ENCODE measurements at regions not wholly inside any gene's neighbourhood (a gene's known extent, or its start where the extent isn't known, plus 50 kb on each side); places are given as distances from the start of the nearest gene placed in this dataset.

DNA sequence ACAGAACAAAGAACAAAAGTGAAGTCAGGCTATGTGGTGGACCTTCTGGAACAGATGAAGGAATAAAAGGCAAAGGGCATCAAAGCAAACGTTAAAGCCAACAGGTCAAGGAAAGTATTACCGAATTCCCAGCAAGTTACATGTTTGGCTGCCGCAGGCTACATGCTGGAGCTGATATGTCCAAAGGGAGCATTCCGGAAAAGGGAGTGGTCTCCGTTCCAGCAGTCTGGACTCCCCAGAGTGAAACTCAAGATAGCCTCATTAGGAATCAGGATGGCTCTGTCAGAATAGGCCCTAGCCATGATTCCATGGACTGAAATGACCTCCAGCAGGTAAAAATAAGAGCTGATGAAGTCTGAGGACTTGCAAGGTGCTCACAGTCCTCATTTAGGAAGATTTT lies 379.8 kb upstream of the PRICKLE1 start:
- DNase-seq (ENCODE audit: low read depth, low spot score) = peak; percentile 81

DNA sequence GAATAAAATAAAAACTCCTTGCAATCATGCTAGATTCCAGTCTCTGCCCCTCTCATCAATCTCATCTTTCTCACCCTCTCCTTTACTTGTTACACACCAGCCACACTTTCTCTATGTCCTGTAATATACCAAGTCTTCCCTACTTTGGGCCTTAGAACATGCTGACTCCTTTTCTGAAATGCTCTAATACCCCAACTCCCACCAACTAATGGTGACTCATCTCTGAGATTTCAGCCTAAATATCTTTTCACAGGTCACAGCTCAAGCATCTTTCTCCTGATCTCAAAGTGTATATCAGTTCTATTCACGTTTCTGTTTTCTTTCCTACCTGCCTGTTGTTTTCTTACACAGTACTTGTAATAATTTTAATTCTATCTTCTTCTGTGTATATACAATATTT lies 378.9 kb upstream of the PRICKLE1 start:
- DNase-seq (ENCODE audit: low read depth, low spot score) = no peak

DNA sequence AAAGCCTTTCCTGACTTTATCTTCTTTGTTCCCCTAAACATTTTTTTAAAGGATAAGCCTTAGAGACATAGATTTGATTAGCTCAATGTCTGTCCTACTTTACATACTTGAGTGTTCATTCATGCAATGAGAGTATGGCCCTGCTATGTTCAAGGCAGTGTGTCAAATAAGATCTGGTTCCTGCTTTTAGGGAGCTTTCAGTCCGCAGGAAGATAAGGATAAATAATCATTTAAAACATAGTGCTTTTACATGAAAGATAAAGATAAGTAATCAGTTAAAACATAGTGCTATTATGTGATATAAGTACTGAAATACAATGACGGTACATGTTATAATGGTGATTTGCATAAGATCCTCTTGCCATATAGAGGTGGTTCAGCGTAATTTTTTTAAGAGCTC lies 378.3 kb upstream of the PRICKLE1 start:
- no peak for DNase-seq (ENCODE audit: low read depth, low spot score)

DNA sequence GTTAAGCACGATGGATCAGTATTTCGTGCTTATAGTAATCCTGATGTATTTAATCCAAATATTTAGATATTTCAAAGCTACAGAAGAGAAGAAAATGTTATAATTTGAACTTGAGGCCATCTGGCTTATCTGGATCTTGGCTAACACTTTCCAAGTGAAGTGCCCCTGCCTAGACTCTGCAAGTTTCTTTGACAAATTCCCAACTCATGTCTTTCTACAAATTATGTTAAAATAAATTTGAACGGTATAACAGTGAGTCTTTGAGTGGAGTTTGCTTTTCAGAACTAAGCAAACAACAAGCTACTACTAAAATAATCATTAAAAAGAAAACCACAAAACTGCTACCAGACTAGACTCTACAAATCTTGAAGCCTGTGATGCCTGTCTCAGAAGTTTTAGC lies 374.4 kb upstream of the PRICKLE1 start:
- DNase-seq (ENCODE audit: low read depth, low spot score) = no peak

DNA sequence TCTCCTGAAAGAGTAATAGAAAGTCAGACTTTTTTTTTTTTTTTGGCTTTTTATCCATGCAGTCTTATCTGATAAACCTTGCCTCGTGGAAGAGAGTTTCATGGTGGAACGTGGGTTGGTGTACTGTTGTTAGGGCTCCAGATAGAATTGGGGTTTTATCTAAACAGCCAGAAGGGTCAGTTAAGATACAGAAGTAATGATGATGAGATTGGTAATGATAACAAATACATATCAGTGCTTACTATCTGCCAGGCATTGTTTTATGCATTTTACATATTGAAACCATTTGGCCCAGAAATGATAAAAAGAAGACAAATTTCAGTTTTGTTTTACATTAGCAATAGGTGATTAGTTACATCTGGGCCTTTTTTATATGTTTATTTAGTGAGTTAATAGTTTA lies 372.8 kb upstream of the PRICKLE1 start:
- no peak for DNase-seq (ENCODE audit: low read depth, low spot score)

DNA sequence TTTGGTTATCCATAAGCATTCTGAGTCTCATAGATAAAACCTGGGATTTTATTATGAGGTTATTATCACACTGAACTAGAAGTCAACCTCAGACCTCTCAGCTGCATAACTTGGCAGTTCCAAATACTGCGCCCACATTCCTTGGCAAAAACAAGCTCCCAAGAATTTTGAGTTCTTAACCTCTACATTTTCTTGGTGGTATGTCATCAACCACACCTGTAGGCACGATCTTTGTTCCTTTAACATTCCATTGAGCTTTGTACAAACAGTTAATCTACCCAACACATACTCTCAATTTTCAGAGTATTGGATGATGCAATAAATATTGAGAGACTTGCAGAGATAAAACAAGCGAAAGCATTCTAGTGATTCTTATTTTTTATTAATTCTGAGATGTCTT lies 371.8 kb upstream of the PRICKLE1 start:
- DNase-seq (ENCODE audit: low read depth, low spot score) = peak; percentile 96

DNA sequence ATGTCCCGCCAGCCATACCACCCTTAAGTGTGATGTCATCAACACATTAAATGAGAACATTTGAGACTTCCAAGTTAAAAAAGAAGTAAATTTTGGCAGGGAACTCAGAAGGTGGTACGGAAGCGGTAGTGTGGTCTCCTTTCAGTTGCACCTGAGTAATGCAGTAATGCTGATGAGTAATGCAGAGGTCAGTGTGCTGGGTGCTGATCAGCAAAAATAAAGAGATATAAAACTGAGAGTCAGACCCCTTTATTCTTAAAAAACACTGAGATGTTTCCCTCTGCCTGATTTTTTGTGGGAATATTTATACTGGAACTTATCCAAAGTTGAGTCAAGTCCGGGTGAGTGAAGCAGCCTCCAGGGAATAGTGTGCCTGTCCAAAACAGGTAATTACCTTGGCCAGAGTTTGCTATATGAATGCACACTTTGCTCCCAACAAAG lies 370.6 kb upstream of the PRICKLE1 start:
- DNase-seq (ENCODE audit: low read depth, low spot score) = no peak

DNA sequence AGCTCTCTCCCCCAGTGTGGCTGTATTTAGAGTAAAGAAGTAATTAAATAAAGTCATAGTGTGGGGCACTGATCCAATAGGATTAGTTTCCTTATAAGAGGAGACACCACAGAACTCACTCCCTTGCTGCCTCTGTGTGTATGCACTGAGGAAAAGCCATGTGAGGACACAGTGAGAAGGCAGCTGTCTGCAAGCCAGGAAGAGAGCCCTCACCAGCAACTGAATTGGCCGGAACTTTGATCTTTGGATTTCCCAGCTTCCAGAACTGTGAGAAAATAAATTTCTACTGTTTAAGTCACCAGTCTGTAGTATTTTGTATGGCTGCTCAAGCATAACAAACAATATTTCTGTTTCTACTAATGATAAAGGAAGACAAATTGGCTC lies 368.7 kb upstream of the PRICKLE1 start:
- no peak for DNase-seq (ENCODE audit: low read depth, low spot score)

DNA sequence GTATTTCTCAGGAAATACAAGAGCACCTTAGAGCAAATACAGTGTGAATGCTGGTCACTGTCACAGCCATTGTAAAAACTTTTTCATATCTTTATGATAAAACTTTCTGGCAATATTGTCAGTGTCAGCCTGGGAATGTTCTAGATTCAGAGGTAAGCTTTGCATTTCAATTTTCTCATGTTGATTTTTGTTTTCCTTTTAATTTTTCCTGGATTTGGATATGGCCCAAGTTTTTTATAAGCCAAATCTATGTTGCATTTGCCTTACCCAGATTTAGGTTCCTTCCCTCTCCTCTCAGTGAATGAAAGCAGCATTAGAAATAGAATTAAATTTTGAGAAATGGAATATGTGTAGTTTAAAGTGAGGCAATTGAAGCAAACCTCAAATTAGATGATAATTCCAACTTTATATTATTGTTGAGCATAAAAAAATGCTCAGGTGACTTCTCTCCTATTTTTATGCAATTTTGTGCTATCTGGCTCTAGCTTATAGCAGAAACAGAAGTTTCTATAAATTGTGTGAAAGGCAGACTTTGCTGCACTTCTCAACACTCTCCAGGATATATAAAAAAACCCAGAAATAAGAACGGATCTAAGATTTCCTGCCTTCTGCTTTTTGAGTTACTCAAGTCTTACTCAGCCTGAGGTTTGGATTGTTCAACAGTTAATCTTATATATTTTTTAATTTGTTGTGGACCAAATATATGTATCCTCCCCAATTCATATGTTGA lies 368.2 kb upstream of the PRICKLE1 start:
- DNase-seq (ENCODE audit: low read depth, low spot score) = no peak

DNA sequence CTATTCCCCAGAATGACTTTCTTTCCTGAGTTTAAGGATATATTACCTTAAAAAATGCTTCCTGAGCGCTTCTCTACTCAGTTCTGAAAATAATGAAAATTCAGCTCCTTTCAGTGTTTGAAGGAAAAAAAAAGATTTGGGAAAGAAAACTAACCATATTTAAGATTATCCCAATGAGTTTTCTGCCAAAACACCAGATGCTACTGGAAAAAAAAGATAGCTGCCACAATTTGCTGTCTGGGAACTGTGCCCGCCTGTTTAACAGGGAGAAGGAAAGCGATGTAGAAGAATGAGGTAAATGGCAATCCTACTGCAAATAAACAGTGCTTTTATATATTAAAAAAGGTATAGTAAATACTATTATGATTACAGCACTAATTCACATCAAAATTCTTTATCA lies 367.6 kb upstream of the PRICKLE1 start:
- DNase-seq (ENCODE audit: low read depth, low spot score) = no peak

DNA sequence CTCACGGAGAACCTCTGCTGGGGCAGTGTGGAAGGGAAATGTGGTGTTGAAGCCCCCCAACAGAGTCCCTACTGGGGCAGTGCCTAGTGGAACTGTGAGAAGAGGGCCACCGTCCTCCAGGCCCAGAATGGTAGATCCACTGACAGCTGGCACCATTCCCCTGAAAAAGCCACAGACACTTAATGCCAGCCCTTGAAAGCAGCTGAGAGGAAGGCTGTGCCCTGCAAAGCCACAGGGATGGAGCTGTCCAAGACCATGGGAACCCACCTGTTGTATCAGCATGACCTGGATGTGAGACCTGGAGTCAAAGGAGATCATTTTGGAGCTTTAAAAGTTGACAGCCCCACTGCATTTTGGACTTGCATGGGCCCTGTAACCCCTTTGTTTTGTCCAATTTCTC lies 363.5 kb upstream of the PRICKLE1 start:
- no peak for DNase-seq (ENCODE audit: low read depth, low spot score)

DNA sequence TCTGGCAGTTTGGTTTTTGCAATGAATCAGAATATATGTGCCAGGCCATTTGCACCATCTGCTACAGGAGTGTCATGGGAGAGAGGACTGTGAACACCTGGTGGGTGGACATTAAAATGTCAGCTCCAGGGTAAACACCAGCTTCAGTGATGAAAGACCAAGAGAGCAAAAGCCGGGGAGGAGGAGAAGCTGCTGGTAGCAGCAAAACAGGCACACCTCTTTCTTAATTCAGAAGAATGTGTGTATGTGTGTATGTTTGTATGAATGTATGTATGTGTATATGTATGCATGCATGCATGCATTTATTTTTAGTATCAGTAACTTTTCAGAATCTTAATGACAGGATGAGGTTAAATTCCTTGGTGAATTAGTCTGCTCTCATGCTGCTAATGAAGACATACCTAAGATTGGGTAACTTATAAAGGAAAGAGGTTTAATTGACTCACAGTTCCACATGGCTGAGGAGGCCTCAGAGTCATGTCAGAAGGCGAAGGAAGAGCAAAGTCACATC lies 357.4 kb upstream of the PRICKLE1 start:
- DNase-seq (ENCODE audit: low read depth, low spot score) = no peak

DNA sequence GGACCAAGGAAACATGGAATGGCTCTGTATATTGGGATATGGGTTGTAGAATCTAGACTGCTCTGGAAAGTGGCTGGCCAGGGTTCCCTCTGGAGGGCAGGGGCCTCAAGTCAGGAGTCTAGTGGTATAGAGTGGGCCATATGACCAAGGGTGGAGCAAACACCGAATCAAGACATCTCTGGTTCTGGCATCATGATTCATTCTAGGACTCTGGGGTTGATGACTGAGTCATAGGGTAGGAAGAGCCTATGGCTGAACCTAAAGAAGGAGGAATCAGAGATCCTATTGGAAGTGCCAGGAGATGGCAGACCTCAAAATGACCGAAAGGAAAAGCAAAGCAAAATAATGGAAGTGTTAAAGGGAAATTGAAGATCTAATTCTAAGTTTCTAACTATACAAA lies 356.4 kb upstream of the PRICKLE1 start:
- DNase-seq (ENCODE audit: low read depth, low spot score) = no peak

DNA sequence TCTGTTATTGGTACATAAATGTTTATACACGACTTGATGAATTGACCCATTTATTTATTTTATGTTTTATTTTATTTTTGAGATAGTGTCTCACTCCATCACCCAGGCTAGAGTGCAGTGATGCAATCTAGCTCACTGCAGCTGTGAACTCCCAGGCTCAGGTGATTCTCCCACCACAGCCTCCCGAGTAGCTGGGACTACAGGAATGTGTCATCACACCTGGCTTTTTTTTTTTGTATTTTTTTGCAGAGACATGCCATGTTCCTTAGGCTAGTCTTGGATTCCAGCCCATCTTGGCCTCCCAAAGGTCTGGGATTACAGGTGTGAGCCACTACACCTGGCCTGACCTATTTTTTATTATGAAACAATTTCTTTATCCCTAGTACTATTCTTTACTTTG lies 355.0 kb upstream of the PRICKLE1 start:
- no peak for DNase-seq (ENCODE audit: low read depth, low spot score)

DNA sequence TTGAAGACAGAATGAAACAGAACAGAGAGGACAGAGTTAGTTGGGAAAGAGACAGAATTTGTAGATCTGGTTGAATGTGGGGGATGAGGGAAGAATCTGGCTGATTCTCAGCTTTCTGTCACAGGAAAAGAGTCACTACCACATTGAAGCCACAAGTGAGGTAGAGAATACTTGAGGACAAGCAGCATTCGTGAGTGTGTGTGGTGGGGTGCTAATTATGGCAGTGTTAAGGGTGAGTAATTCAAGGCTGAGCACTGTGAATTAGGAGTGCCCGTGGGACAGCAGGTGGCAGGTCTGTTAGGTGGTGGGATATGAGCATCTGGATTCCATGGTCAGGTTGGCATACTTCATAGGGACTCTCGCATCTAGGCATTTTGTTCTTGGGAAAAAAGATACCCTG lies 347.4 kb upstream of the PRICKLE1 start:
- DNase-seq (ENCODE audit: low read depth, low spot score) = no peak

DNA sequence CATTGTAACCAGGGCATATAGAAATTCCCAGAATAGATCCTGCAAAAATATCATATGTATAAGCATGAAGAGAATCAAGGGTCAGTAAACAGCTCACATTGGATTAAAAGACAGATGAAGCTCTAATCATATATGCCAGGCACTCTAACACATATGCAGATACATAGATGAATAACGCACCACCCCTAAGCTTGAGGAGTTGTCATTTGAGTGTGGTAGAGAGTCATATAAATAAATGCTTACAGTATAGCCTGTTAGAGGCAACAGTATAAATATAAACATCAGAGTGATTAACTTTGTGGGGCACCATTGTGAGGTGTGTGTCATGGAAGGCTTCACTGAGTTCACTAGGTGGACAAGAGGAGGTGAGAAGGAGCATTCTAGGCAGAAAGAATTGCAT lies 346.7 kb upstream of the PRICKLE1 start:
- DNase-seq (ENCODE audit: low read depth, low spot score) = no peak

DNA sequence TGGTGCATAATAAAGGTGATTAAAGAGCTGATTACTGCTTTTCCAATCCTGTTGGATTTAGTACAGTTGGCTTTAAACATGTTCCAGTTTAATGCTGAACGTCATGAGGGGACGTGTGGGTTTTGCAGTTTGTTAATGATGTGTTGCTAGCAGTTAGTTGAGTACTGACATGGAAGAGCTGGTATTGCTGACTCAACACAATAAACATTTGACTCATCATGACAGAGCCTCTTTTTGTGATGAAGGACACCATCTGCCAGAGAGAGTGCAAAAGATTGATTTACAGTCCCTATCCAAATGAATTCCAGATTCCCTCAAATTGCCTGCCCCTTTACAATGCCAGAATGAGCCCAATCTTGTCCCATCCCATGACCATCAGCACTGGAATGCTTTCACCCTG lies 346.2 kb upstream of the PRICKLE1 start:
- DNase-seq (ENCODE audit: low read depth, low spot score) = no peak

DNA sequence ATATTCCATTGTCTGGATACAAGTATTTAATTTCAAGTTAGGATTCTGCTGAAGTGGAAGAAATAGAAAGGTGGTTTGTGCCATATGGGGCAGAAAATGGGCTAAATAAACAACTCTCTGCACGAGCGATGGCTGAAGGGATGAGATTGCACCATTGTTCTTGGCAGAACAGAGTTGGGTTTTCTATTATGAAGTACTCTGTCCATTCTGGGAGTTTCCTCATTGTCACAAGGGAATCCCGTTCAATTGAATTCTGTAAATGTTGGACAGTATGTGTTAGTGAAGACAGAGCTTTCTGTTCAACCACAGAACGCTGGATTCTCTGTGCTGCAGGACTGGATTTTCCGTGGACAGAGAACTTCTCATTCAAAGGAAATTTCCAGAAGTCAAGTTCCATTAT lies 345.5 kb upstream of the PRICKLE1 start:
- no peak for DNase-seq (ENCODE audit: low read depth, low spot score)

DNA sequence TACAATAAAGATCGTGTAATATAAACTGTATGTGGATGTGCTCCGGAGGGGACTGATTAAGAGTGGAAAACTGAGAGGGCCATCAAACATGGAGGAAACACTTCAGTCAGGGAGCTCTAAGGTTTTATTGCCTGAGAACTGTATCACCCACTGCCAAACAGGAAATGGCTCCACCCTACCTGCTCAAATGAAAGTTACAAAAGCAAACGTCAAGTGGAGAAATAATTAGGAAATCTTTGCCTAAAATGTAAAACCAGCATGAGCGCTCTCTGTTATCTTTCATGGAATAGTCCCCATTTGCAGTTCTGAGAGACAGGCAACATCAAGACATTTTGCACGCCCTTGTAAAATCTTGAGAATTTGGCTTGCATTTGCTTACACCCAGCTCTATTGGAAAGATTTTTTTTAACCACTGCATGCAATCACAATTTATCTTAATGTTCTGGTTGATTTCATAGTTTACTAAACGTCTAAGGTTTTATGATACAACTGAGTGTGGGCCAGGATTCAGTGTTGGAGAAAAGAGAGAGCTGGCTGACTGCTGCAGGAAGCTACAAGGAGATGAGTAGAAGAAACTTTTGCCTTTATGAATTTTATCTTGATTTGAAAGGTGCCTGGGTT lies 344.0 kb upstream of the PRICKLE1 start:
- DNase-seq (ENCODE audit: low read depth, low spot score) = no peak

DNA sequence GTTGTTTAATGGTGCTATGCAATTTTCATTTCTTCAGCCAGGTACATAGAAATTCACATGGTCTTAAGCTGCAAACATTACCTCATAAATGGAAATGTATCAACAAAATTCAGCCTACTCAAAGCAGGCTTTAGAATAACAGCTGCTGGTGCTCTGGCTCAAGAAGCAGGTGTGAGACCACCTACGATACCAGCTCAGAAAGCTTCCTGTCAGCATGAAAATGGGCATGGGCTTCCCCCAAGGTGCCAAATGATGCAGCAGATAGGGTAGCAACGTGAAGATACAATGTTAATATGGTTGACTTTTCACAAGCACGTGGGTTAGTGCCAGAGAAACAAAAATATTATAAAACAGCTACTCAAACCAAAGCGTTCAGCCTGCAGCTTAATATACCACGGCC lies 343.4 kb upstream of the PRICKLE1 start:
- no peak for DNase-seq (ENCODE audit: low read depth, low spot score)

DNA sequence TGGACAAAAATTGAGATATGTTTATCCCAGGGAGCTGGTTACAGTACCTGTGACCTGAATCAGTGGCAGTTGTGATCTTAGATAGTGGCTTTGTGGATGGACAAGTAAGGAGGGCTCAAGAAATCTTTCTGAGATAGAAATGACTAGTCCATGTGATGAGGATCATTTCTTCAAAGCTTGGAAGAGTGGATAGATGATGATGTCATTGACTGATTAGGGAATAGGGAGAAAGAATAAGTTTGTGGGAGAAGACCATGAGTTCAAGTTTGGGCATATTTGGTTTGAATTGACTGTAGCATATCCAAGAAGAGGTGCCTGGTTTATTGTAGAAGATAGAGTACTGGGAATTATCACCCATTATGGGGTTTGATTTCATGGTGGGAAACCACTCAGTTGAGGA lies 336.7 kb upstream of the PRICKLE1 start:
- DNase-seq (ENCODE audit: low read depth, low spot score) = no peak

DNA sequence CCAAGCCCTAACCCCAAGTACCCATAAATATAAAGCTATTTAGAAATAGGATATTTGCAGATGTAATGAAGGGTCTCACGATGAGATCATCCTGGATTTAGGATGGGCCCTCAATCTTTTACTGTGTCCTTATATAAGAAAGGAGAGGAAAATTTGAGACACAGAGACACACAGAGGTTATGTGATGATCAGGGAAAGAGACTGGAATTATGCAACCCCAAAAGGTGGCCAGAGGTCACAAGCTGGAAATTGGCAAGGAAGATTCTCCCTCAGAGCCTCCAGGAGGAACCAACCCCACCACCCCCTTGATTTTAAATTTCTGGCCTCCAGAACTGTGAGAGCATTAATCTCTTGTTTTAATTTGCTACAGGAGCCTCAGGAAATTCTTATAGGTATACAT lies 334.9 kb upstream of the PRICKLE1 start:
- DNase-seq (ENCODE audit: low read depth, low spot score) = no peak

DNA sequence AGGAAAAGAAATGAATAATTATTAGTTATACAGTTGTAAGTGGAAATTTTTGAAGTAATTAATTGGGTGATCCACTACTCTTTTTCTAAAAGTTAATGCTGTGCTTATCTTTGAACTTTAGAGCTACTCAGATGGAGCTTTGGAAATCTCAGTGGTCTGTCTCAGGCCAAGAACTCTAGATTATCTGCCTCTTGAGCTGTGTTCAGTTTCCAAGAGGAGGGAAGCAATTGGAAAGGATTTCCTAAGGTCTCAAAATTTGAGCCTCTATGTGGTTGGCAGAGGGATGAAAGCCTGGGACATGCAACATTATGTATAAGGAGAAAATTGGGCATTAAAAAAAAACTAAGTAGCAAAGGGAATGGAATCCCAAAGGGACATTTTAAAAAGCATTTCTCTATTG lies 334.0 kb upstream of the PRICKLE1 start:
- no peak for DNase-seq (ENCODE audit: low read depth, low spot score)
